ENCODE measurements at regions not wholly inside any gene's neighbourhood (a gene's known extent, or its start where the extent isn't known, plus 50 kb on each side); places are given as distances from the start of the nearest gene placed in this dataset.
"Not testable (repeated sequence)": the region's sequence is repeated elsewhere in the genome, so short reads cannot be mapped to it uniquely, and the experiment has no call there.

DNA sequence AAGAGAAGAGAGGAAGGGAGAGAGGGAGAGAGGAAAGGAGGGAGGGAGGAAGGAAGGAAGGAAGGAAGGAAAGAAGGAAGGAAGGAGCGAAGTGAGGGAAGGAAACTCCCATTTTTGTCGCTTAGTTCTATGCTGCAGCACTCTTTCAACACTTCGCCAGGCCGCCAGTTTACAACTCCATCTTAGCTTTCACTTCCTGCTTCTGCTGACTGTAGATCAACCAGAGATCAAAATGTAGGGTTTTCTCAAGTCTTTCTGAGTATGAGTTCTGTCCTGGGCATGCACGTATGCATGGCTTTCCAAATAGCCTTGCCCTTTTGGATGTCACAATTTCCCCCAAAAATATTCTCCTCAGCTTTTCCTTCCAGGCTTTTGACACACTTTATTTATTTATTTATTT is 723.4 kb downstream of the TRHDE start:
- TF ChIP-seq, protein P1, sequence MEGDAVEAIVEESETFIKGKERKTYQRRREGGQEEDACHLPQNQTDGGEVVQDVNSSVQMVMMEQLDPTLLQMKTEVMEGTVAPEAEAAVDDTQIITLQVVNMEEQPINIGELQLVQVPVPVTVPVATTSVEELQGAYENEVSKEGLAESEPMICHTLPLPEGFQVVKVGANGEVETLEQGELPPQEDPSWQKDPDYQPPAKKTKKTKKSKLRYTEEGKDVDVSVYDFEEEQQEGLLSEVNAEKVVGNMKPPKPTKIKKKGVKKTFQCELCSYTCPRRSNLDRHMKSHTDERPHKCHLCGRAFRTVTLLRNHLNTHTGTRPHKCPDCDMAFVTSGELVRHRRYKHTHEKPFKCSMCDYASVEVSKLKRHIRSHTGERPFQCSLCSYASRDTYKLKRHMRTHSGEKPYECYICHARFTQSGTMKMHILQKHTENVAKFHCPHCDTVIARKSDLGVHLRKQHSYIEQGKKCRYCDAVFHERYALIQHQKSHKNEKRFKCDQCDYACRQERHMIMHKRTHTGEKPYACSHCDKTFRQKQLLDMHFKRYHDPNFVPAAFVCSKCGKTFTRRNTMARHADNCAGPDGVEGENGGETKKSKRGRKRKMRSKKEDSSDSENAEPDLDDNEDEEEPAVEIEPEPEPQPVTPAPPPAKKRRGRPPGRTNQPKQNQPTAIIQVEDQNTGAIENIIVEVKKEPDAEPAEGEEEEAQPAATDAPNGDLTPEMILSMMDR (IDR thresholded peaks at IDR 0.05; ENCODE audit: insufficient read depth, low read length) = no peak
- no peak for DNase-seq (ENCODE audit: low read depth)
- H3K4me3 ChIP-seq (ENCODE audit: low read depth, low read length) = no peak overlapping the region

DNA sequence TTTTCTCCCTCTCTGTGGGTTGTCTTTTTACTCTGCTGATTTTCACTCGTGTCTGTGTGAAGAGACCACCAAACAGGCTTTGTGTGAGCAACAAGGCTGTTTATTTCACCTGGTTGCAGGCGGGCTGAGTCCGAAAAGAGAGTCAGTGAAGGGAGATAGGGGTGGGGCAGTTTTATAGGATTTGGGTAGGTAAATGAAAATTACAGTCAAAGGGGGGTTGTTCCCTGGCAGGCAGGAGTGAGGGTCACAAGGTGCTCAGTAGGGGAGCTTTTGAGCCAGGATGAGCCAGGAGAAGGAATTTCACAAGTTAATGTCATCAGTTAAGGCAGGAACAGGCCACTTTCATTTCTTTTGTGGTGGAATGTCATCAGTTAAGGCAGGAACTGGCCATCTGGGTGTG is 729.6 kb downstream of the TRHDE start:
- DNase-seq (ENCODE audit: low read depth); H3K4me3 ChIP-seq (ENCODE audit: low read depth, low read length): not testable (repeated sequence)

DNA sequence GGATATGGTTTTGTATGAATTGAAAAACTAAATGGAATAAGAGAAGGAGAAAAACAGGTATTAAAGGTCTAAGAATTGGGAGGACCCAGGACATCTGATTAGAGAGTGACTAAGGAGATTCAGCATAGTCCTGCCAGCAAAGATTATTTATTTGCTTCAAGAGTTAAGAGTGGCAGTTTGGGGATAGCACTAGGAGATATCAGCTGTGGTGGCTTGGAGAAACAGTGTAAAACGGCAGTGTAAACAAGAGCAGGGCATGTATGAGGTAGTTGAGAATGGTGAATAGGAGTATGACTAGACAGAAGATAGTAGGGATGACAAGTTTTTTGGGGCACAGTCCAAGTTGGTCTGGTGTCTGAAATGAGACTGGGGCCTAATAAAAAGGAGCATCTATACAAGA is 730.3 kb downstream of the TRHDE start:
- DNase-seq (ENCODE audit: low read depth); H3K4me3 ChIP-seq (ENCODE audit: low read depth, low read length): not testable (repeated sequence)

DNA sequence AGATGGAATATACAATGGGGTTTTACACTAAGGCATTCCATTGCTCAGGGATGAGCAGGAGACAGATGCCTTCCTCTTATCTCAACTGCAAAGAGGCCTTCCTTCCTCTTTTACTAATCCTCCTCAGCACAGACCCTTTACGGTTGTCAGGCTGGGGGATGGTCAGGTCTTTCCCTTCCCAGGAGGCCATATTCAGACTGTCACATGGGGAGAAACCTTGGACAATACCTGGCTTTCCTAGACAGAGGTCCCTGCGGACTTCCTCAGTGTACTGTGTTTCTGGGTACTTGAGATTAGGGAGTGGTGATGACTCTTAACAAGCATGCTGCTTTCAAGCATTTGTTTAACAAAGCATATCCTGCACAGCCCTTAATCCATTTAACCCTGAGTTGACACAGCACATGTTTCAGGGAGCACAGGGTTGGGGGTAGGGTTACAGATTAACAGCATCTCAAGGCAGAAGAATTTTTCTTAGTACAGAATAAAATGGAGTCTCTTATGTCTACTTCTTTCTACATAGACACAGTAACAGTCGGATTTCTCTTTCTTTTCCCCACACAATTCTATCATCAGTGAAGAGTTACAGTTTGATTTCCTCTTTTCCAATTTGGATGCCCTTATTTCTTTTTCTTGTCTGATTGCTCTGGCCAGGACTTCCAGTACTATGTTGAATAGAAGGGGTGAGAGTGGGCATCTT is 737.1 kb downstream of the TRHDE start:
- not testable (repeated sequence) for DNase-seq (ENCODE audit: low read depth); H3K4me3 ChIP-seq (ENCODE audit: low read depth, low read length)

DNA sequence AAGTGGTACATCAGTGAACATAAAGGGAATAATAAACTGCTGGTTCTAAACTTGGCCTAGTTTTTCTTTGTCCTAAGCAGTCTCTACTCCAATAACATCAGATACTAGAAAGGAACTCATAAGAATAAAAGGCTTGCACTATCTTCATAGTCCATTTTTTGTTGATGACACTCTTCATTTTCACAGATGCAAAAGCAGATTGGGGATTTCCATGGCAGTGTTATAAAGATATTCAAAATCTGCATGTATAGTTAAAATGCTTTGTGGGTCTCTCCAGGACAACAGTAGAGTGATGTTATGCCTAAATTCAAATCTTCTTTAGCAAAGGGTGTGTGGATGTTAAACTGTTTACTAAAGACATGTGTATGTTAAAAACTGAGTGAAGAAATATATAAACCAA is 745.8 kb downstream of the TRHDE start:
- TF ChIP-seq, protein P1 (IDR thresholded peaks at IDR 0.05; ENCODE audit: insufficient read depth, low read length) = no peak
- DNase-seq (ENCODE audit: low read depth) = no peak
- H3K4me3 ChIP-seq (ENCODE audit: low read depth, low read length) = no peak overlapping the region

DNA sequence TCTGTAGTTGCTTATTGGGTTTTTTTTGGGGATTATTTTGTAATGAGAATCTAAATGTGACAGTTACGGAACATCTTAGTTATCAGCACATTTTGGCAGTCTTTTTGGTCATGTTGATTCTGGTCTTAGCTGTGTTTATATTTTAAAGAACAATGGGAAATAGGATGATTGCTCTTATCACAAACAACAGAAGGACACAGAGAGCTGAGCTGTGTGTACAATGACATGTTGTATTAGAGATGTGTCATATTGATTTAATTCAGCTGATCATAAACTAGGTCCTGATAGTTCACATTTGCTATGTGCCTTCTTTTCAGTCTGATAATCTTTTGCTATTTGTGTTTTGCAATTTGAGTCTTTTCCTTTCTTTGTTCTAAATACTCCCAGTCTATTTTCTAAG is 781.7 kb downstream of the TRHDE start:
- H3K4me3 ChIP-seq (ENCODE audit: low read depth, low read length) = no peak overlapping the region
- TF ChIP-seq, protein P1 (IDR thresholded peaks at IDR 0.05; ENCODE audit: insufficient read depth, low read length) = no peak
- no peak for DNase-seq (ENCODE audit: low read depth)

DNA sequence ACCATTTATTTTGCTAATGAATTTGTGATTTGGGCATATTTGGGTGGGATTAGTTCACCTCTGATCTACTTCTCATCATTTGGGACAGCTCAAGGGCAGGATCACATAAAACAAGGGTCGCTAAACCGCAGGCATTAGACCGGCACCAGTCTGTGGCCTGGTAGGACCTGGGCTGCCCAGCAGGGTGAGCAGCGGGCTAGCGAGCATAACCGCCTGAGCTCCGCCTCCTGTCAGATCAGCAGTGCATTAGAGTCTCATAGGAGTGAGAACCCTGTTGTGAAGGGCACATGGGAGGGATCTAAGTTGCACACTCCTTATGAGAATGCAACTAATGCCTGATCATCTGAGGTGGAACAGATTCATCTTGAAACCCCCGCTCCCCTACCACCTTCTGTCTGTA is 785.3 kb downstream of the TRHDE start:
- TF ChIP-seq, protein P1 (IDR thresholded peaks at IDR 0.05; ENCODE audit: insufficient read depth, low read length) = no peak
- H3K4me3 ChIP-seq (ENCODE audit: low read depth, low read length) = no peak overlapping the region
- no peak for DNase-seq (ENCODE audit: low read depth)

DNA sequence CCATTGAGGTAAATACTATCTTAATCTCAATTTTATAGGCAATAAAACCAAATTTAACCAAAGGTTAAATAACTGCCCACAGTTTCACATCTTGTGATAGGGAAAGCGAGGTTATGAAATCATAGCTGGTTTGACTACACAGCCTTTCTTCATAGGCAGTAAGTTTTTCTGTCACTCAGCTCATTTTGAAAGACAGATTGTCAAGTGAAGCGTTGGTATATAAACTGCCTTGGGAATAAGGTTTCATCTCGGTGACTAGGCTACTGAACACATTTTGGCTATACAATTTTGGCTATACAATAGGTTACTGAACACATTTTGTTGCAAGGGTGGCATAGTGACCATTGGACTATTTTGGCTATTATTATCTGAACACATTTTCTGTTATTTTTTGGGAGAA is 793.7 kb downstream of the TRHDE start:
- TF ChIP-seq, protein P1 (IDR thresholded peaks at IDR 0.05; ENCODE audit: insufficient read depth, low read length) = no peak
- DNase-seq (ENCODE audit: low read depth) = no peak
- no peak overlapping the region for H3K4me3 ChIP-seq (ENCODE audit: low read depth, low read length)

Data from fibroblast of the aortic adventitia (primary cell).